ENCODE measurements at regions not wholly inside any gene's neighbourhood (a gene's known extent, or its start where the extent isn't known, plus 50 kb on each side); places are given as distances from the start of the nearest gene placed in this dataset.
"Not testable (repeated sequence)": the region's sequence is repeated elsewhere in the genome, so short reads cannot be mapped to it uniquely, and the experiment has no call there.

- DNase-seq (ENCODE audit: low read depth in 2 of 2) = no peak
Measured at GRCh38 chr1:4476394-4476793, 178.0 kb upstream of the AJAP1 start.

- DNase-seq (ENCODE audit: low read depth in 2 of 2) = no peak
Measured at GRCh38 chr1:4481451-4481850, 173.0 kb upstream of the AJAP1 start.

- no peak for DNase-seq (ENCODE audit: low read depth in 2 of 2)
Measured at GRCh38 chr1:4482526-4482925, 171.9 kb upstream of the AJAP1 start.

- DNase-seq (ENCODE audit: low read depth in 2 of 2) = no peak
Measured at GRCh38 chr1:4483021-4483625, 171.3 kb upstream of the AJAP1 start.

- no peak for DNase-seq (ENCODE audit: low read depth in 2 of 2)
Measured at GRCh38 chr1:4485398-4485797, 169.0 kb upstream of the AJAP1 start.

- DNase-seq (ENCODE audit: low read depth in 2 of 2) = no peak
Measured at GRCh38 chr1:4485878-4486277, 168.5 kb upstream of the AJAP1 start.

- no peak for DNase-seq (ENCODE audit: low read depth in 2 of 2)
Measured at GRCh38 chr1:4486408-4487120, 167.8 kb upstream of the AJAP1 start.

- DNase-seq (ENCODE audit: low read depth in 2 of 2) = no peak
Measured at GRCh38 chr1:4488018-4488417, 166.4 kb upstream of the AJAP1 start.

GRCh38 chr1:4489486-4489885 lies 164.9 kb upstream of the AJAP1 start:
- no peak for DNase-seq (ENCODE audit: low read depth in 2 of 2)

GRCh38 chr1:4489992-4490391 lies 164.4 kb upstream of the AJAP1 start:
- DNase-seq (ENCODE audit: low read depth in 2 of 2) = not testable (repeated sequence)

GRCh38 chr1:4494027-4494426 lies 160.4 kb upstream of the AJAP1 start:
- no peak for DNase-seq (ENCODE audit: low read depth in 2 of 2)

- DNase-seq (ENCODE audit: low read depth in 2 of 2) = no peak
Measured at GRCh38 chr1:4494558-4494957, 159.9 kb upstream of the AJAP1 start.

GRCh38 chr1:4495809-4496208 lies 158.6 kb upstream of the AJAP1 start:
- DNase-seq (ENCODE audit: low read depth in 2 of 2) = no peak

GRCh38 chr1:4500441-4500840 lies 154.0 kb upstream of the AJAP1 start:
- DNase-seq (ENCODE audit: low read depth in 2 of 2) = no peak

GRCh38 chr1:4506591-4506990 lies 147.8 kb upstream of the AJAP1 start:
- no peak for DNase-seq (ENCODE audit: low read depth in 2 of 2)

- no peak for DNase-seq (ENCODE audit: low read depth in 2 of 2)
Measured at GRCh38 chr1:4509206-4509605, 145.2 kb upstream of the AJAP1 start.

- DNase-seq (ENCODE audit: low read depth in 2 of 2) = no peak
Measured at GRCh38 chr1:4510276-4510691, 144.1 kb upstream of the AJAP1 start.

- DNase-seq (ENCODE audit: low read depth in 2 of 2) = no peak
Measured at GRCh38 chr1:4511374-4511773, 143.0 kb upstream of the AJAP1 start.

GRCh38 chr1:4512636-4513035 lies 141.8 kb upstream of the AJAP1 start:
- DNase-seq (ENCODE audit: low read depth in 2 of 2) = no peak

GRCh38 chr1:4513685-4514084 lies 140.7 kb upstream of the AJAP1 start:
- DNase-seq (ENCODE audit: low read depth in 2 of 2) = no peak

GRCh38 chr1:4515727-4516289 lies 138.6 kb upstream of the AJAP1 start:
- DNase-seq (ENCODE audit: low read depth in 2 of 2) = no peak

- DNase-seq (ENCODE audit: low read depth in 2 of 2) = no peak
Measured at GRCh38 chr1:4516596-4516995, 137.8 kb upstream of the AJAP1 start.

GRCh38 chr1:4517186-4517954 lies 137.0 kb upstream of the AJAP1 start:
- DNase-seq (ENCODE audit: low read depth in 2 of 2) = no peak
